Sigmoid colon (tissue), 6 donors: ENCODE measurements at regions not wholly inside any gene's neighbourhood (a gene's known extent, or its start where the extent isn't known, plus 50 kb on each side); places are given as distances from the start of the nearest gene placed in this dataset.

Experiments
- DNase-seq: peaks from one replicate; pipeline ENCODE4 v3.0.0-alpha.2; 2019
- H3K27ac ChIP-seq, 4 donors: fragments of 200-600 bp; sonication (generic); one replicate each; pipeline ENCODE4 v1.5.1; 2016 to 2019; ENCODE audit warnings: mild to moderate bottlenecking in 1 of 4
- H3K27me3 ChIP-seq, 3 donors: fragments of 200-600 bp; sonication (generic); one replicate each; pipeline ENCODE4 v1.5.1; 2019; ENCODE audit warnings: mild to moderate bottlenecking in 1 of 3
- H3K36me3 ChIP-seq, 4 donors: fragments of 200-600 bp; sonication (generic); one replicate each; pipeline ENCODE4 v1.5.1; 2016 to 2019
- H3K4me1 ChIP-seq, 4 donors: fragments of 200-600 bp; sonication (generic); one replicate each; pipeline ENCODE4 v1.5.1; 2017 to 2019
- H3K4me3 ChIP-seq, 4 donors: fragments of 200-600 bp; sonication (generic); one replicate each; pipeline ENCODE4 v1.5.1; 2017 to 2019; ENCODE audit warnings: mild to moderate bottlenecking in 2 of 4, moderate library complexity in 1 of 4
- H3K9me3 ChIP-seq, 4 donors: fragments of 200-600 bp in 3 of 4; sonication (generic) in 3 of 4; one replicate each; pipeline versions ENCODE4 v1.5.1 to v1.6.1; 2013 to 2019
- EP300 ChIP-seq, 4 donors: sonication (generic); formaldehyde crosslinking; IDR thresholded peaks; one replicate each; pipeline ENCODE4 v1.6.1; 2017; ENCODE audit warnings: antibody characterized with exemption in 4 of 4
- POLR2A ChIP-seq, 2 donors: fragments of 450-650 bp; IDR thresholded peaks; one replicate each; pipeline ENCODE4 v1.6.1; 2016; ENCODE audit warnings: antibody characterized with exemption in 2 of 2, mild to moderate bottlenecking in 2 of 2, moderate library complexity in 2 of 2
- POLR2AphosphoS5 ChIP-seq, 4 donors: sonication (generic); formaldehyde crosslinking; IDR thresholded peaks; one replicate each; pipeline ENCODE4 v1.6.1; 2017; ENCODE audit warnings: antibody characterized with exemption in 4 of 4
- WGBS, 2 donors: extraction: QIAGEN DNeasy Blood & Tissue Kit; methylation state at CpG; one replicate each; pipeline ENCODE4 v1.1.7; 2013; 5-methylcytosine and 5-hydroxymethylcytosine counted together
- intact Hi-C: fragments of 100-400 bp; cut with DNase I; formaldehyde crosslinking; loops from one replicate; pipeline ENCODE4 v1.15.1; 2023
- TF ChIP-seq, protein P1 (sequence below), 4 experiments: fragments of 450-650 bp in 3 of 4; fragments of 200-600 bp in 1 of 4; IDR thresholded peaks; one replicate each; pipeline ENCODE4 v1.5.1; 2016 to 2019; ENCODE audit warnings: antibody characterized with exemption in 4 of 4, mild to moderate bottlenecking in 3 of 4, moderate library complexity in 2 of 4
- donor health status: healthy with polysubstance abuse.
- donor health status: healthy.

DNA sequence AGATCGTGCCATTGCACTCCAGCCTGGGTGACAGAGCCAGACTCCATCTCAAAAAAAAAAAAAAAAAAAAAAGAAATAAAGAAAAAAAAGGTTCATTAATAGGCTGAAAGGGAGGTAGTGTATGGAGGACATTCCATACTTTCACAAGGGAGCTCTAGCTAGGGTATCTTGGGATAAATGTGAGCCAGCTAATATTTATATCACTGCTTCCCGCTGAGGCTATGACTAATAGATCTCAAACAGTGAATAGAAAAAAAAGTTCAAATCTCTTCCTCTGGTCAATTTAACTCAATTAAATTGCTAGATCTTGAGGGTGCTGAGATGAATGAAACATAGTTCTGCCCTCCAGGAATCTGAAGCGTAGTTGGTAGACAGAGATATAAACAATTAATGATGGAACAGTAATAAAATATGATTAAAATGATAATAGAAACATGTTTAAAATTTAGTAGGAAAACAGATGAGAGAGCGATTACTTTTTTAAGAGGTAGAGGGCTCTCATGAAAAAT is 55.7 kb upstream of the SHISA3 start:
- Histone ChIP-seq H3K36me3 (no peaks in the 10 kb centered on the region), H3K9me3 (no peaks in the 10 kb centered on the region), H3K4me3 (no peak overlapping the region), H3K4me1 (no peaks in the 10 kb centered on the region), H3K27ac (no peak overlapping the region), H3K27me3 (no peaks in the 10 kb centered on the region)
- intact Hi-C loops: no loop called here
- WGBS, 2 donors: 87 to 90% methylated on average over 4 of the region's 4 CpGs
- DNase-seq: no peak
- TF ChIP-seq POLR2AphosphoS5 (IDR thresholded peaks at IDR 0.05): no peak
- TF ChIP-seq, protein P1, sequence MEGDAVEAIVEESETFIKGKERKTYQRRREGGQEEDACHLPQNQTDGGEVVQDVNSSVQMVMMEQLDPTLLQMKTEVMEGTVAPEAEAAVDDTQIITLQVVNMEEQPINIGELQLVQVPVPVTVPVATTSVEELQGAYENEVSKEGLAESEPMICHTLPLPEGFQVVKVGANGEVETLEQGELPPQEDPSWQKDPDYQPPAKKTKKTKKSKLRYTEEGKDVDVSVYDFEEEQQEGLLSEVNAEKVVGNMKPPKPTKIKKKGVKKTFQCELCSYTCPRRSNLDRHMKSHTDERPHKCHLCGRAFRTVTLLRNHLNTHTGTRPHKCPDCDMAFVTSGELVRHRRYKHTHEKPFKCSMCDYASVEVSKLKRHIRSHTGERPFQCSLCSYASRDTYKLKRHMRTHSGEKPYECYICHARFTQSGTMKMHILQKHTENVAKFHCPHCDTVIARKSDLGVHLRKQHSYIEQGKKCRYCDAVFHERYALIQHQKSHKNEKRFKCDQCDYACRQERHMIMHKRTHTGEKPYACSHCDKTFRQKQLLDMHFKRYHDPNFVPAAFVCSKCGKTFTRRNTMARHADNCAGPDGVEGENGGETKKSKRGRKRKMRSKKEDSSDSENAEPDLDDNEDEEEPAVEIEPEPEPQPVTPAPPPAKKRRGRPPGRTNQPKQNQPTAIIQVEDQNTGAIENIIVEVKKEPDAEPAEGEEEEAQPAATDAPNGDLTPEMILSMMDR (IDR thresholded peaks at IDR 0.05): no peak
- no peak for TF ChIP-seq POLR2A (IDR thresholded peaks at IDR 0.05)
- TF ChIP-seq EP300 (IDR thresholded peaks at IDR 0.05): no peak

DNA sequence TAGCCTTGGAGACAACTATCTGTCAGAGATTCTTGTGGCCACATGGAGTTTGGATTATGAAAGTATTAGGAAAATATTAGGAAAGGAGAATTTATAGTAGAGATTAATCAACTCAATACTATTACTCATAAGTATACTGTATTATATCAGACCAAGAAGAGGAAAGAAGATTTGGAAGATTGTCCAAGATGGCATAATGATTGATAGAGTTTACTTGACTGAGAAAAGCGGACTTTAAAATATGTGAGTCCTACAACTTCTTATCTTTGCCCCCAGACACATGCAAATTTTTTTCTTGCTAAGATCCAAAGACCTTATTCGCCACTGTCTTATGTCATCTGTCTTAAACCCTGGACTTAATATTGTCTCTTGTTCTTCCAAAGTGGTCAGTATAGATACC is 54.8 kb upstream of the SHISA3 start:
- no peaks in the 10 kb centered on the region for H3K36me3 ChIP-seq
- H3K27ac ChIP-seq: no peak overlapping the region
- no peak overlapping the region for H3K4me3 ChIP-seq
- H3K27me3 ChIP-seq: no peaks in the 10 kb centered on the region
- intact Hi-C loops: no loop called here
- no peaks in the 10 kb centered on the region for H3K4me1 ChIP-seq
- H3K9me3 ChIP-seq: no peaks in the 10 kb centered on the region
- TF ChIP-seq POLR2AphosphoS5 (IDR thresholded peaks at IDR 0.05): no peak
- TF ChIP-seq POLR2A (IDR thresholded peaks at IDR 0.05): no peak
- TF ChIP-seq EP300 (IDR thresholded peaks at IDR 0.05): no peak
- TF ChIP-seq, protein P1 (IDR thresholded peaks at IDR 0.05): no peak
- 89 to 91% methylated on average over 2 of the region's 2 CpGs for WGBS, 2 donors
- no peak for DNase-seq

DNA sequence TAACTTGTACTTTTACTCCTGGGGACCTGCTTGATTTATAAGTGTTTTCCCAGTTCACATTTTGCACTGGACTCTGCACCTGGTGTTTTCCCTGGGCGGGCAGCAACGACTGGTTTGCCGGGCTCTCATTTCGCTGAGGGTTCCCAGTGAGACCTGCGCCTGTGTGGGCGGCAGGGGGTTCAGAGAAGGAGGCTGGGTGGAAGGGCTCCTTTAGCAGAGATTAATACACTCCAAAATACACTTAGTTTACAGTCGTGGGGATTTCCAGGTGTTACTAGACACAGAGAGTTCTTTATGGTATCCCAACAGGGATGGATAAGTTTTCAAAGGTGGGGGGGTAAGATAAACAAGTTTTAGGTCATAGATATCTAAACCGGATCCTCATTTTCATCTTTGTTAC is 53.0 kb upstream of the SHISA3 start:
- Histone ChIP-seq H3K27ac (no peak overlapping the region), H3K4me1 (no peaks in the 10 kb centered on the region), H3K9me3 (no peaks in the 10 kb centered on the region), H3K27me3 (no peaks in the 10 kb centered on the region), H3K36me3 (no peaks in the 10 kb centered on the region), H3K4me3 (no peak overlapping the region)
- 21 to 67% methylated on average over 8 of the region's 8 CpGs for WGBS, 2 donors
- TF ChIP-seq EP300 (IDR thresholded peaks at IDR 0.05): no peak
- no peak for TF ChIP-seq POLR2A (IDR thresholded peaks at IDR 0.05)
- TF ChIP-seq, protein P1 (IDR thresholded peaks at IDR 0.05): no peak
- TF ChIP-seq POLR2AphosphoS5 (IDR thresholded peaks at IDR 0.05): no peak
- intact Hi-C loops: no loop called here
- no peak for DNase-seq

DNA sequence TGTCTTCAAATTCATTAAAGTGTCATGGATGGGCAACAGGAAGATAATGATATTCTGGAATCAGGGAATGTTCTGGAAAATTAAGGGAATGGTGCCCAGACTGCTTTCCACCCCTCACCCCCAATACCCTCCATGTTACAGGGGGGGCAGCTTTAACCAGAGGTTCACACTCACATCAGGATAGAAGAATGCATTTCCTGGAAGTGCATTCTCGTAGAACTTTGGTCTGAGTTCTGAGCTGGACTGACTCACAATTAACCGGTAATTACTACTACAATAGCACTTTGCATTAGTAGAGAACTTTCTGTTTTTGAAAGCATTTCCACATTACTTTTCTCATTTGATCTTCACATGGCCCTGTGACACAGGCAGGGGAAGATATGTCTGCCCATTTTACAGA is 52.5 kb upstream of the SHISA3 start:
- no peak for DNase-seq
- Histone ChIP-seq H3K27ac (no peak overlapping the region), H3K27me3 (no peaks in the 10 kb centered on the region), H3K36me3 (no peaks in the 10 kb centered on the region), H3K4me3 (no peak overlapping the region), H3K9me3 (no peaks in the 10 kb centered on the region), H3K4me1 (no peaks in the 10 kb centered on the region)
- WGBS, 2 donors: 53 to 81% methylated on average over 2 of the region's 2 CpGs
- TF ChIP-seq EP300 (IDR thresholded peaks at IDR 0.05) (no peak), POLR2A (IDR thresholded peaks at IDR 0.05) (no peak), POLR2AphosphoS5 (IDR thresholded peaks at IDR 0.05) (no peak)
- TF ChIP-seq, protein P1 (IDR thresholded peaks at IDR 0.05): no peak
- intact Hi-C loops: no loop called here

DNA sequence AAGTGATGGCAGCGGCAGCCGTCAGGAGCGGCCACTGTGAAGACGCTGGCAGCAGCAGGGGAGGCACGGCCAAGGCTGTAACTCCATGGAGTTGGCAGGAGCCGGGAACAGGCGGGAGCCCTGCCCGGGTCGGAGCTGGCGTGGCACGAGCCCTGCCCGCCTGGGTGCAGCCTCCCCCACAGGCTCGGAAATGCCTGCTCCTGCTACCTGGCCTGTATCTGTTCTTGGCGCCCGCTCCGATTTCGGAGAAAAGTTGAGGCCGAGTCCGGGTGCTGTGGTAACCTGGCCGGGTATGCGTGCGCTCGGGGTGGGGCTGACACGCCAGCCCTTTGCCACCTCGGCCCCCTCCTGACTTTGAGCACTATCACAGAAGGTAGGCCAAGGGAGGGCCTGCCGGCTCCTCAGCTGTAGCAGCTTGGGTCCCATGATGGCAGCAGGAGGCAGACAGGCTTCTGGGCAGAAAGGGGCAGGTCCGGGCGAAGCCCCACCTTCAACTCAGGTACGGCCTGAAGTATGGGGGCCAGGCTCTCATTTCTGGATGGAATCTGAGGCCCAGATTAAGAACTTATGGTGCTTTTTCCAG is 51.2 kb upstream of the SHISA3 start:
- Histone ChIP-seq H3K4me1 (no peaks in the 10 kb centered on the region), H3K27me3 (no peaks in the 10 kb centered on the region), H3K4me3 (no peak overlapping the region), H3K27ac (no peak overlapping the region), H3K9me3 (no peaks in the 10 kb centered on the region), H3K36me3 (no peaks in the 10 kb centered on the region)
- no peak for DNase-seq
- intact Hi-C loops: no loop called here
- TF ChIP-seq POLR2AphosphoS5 (IDR thresholded peaks at IDR 0.05) (no peak), EP300 (IDR thresholded peaks at IDR 0.05) (no peak), POLR2A (IDR thresholded peaks at IDR 0.05) (no peak)
- TF ChIP-seq, protein P1 (IDR thresholded peaks at IDR 0.05): no peak
- 92% methylated on average over 29 of the region's 29 CpGs for WGBS, 2 donors
